NCI-H2081 (cell line): ENCODE measurements at regions not wholly inside any gene's neighbourhood (a gene's known extent, or its start where the extent isn't known, plus 50 kb on each side); places are given as distances from the start of the nearest gene placed in this dataset.

Experiments used
- DNase-seq, 2 experiments: peaks; one replicate each; lab custom pipeline; 2025; lab: John Stamatoyannopoulos, UW

GRCh38 chr11:115080923-115081680 is 402.8 kb downstream of the NXPE2 start:
- peak in 1 of 2 experiments; percentile 33 for DNase-seq

- DNase-seq = peak; percentile 58 to 83
Observed at GRCh38 chr11:115081972-115082371, 403.6 kb downstream of the NXPE2 start.

- DNase-seq = peak; percentile 91 to 97
Observed at GRCh38 chr11:115083144-115083806, 404.9 kb downstream of the NXPE2 start.

- peak in 1 of 2 experiments; percentile 49 for DNase-seq
Observed at GRCh38 chr11:115084231-115084630, 405.9 kb downstream of the NXPE2 start.

GRCh38 chr11:115085461-115086210 is 407.3 kb downstream of the NXPE2 start:
- DNase-seq = peak in 1 of 2 experiments; percentile 54

GRCh38 chr11:115087791-115088190 is 409.5 kb downstream of the NXPE2 start:
- DNase-seq = no peak

GRCh38 chr11:115092516-115092915 is 411.7 kb downstream of the CADM1 start:
- no peak for DNase-seq

- peak in 1 of 2 experiments; percentile 39 for DNase-seq
Observed at GRCh38 chr11:115097796-115098408, 406.3 kb downstream of the CADM1 start.

GRCh38 chr11:115100706-115101105 is 403.5 kb downstream of the CADM1 start:
- no peak for DNase-seq

- DNase-seq = no peak
Observed at GRCh38 chr11:115103921-115104320, 400.3 kb downstream of the CADM1 start.

- no peak for DNase-seq
Observed at GRCh38 chr11:115104851-115105453, 399.3 kb downstream of the CADM1 start.

GRCh38 chr11:115111066-115111465 is 393.1 kb downstream of the CADM1 start:
- no peak for DNase-seq

- DNase-seq = no peak
Observed at GRCh38 chr11:115112754-115113153, 391.5 kb downstream of the CADM1 start.

- DNase-seq = no peak
Observed at GRCh38 chr11:115117956-115118493, 386.2 kb downstream of the CADM1 start.

GRCh38 chr11:115119146-115119545 is 385.1 kb downstream of the CADM1 start:
- no peak for DNase-seq
